Body of pancreas (tissue), 4 donors: ENCODE measurements at regions not wholly inside any gene's neighbourhood (a gene's known extent, or its start where the extent isn't known, plus 50 kb on each side); places are given as distances from the start of the nearest gene placed in this dataset.

ENCODE experiments used
- ATAC-seq: fragments of 150-250 bp; one replicate; pipeline ENCODE4 v1.9.1; 2016
- DNase-seq, 4 donors: peaks; one replicate each; pipeline ENCODE4 v3.0.0-alpha.2; 2019
- H3K27ac ChIP-seq, 4 donors: fragments of 200-600 bp; sonication (generic); 1 replicate in 3 of 4; 2 replicates in 1 of 4; pipeline versions ENCODE4 v1.5.1 to v1.6.1; 2016 to 2019; ENCODE audit warnings: mild to moderate bottlenecking in 1 of 4, mixed read lengths in 1 of 4, moderate library complexity in 1 of 4
- H3K27me3 ChIP-seq, 2 donors: fragments of 200-600 bp; sonication (generic); one replicate each; pipeline ENCODE4 v1.6.0; 2016; ENCODE audit warnings: mild to moderate bottlenecking in 1 of 2
- H3K36me3 ChIP-seq, 2 donors: fragments of 200-600 bp; sonication (generic); replicated peaks in 1 of 2; 2 replicates each; pipeline ENCODE4 v1.5.1; 2016; ENCODE audit warnings: low read depth in 2 of 2; ENCODE audit not compliant: insufficient read depth in 1 of 2
- H3K4me1 ChIP-seq: fragments of 200-600 bp; sonication (generic); one replicate; pipeline ENCODE4 v1.6.0; 2016
- H3K4me3 ChIP-seq, 2 donors: fragments of 200-600 bp; sonication (generic); 1 replicate in 1 of 2; 2 replicates in 1 of 2; pipeline ENCODE4 v1.5.1; 2016 to 2019
- H3K9me3 ChIP-seq, 3 donors: fragments of 200-600 bp; sonication (generic); 1 replicate in 2 of 3; 2 replicates in 1 of 3; pipeline ENCODE4 v1.5.1; 2016
- CTCF ChIP-seq, 7 experiments: fragments of 450-650 bp in 4 of 7; fragments of 200-600 bp in 3 of 7; sonication (generic) in 3 of 7; IDR thresholded peaks; one replicate each; pipeline ENCODE4 v1.5.1; 2016 to 2019; ENCODE audit warnings: antibody characterized with exemption in 7 of 7
- POLR2A ChIP-seq, 3 donors: fragments of 450-650 bp; IDR thresholded peaks; one replicate each; pipeline ENCODE4 v1.6.1; 2016; ENCODE audit warnings: antibody characterized with exemption in 3 of 3, mild to moderate bottlenecking in 2 of 3
- WGBS, 2 donors: methylation state at CpG; one replicate each; pipeline ENCODE4 v1.1.5; 2017; 5-methylcytosine and 5-hydroxymethylcytosine counted together
- intact Hi-C: fragments of 100-400 bp; cut with DNase I; formaldehyde crosslinking; loops from one replicate; pipeline ENCODE4 v1.15.1; 2023

DNA sequence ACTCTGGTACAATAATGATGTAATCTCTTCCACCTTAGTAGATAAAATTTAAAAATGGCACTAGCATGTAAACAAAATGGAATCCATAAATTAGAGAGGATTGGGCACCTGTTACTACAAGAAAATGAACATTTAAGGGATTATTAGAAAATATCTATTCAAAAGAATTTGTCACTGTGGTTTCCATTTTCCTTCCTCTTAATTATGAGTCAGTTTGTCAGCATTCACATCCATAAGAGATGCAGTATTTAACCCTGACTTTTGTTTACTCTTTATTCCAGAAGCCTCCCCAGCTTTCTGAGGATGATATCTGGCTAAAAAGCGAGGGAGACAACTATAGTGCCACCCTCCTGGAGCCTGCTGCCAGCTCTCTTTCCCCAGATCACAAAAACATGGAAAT is 72.1 kb downstream of the C9orf152 start:
- Histone ChIP-seq H3K27me3 (no peaks in the 10 kb centered on the region), H3K36me3 (no peaks in the 10 kb centered on the region), H3K4me1 (peaks cover under 1% of the 10 kb centered on the region), H3K4me3 (no peak overlapping the region), H3K9me3 (no peaks in the 10 kb centered on the region), H3K27ac (no peak overlapping the region)
- DNase-seq (no peak), ATAC-seq (no peak)
- TF ChIP-seq CTCF (IDR thresholded peaks at IDR 0.05) (no peak), POLR2A (IDR thresholded peaks at IDR 0.05) (no peak)
- 88% methylated on average over 1 of the region's 1 CpG for WGBS, 2 donors
- intact Hi-C loops = no loop called here

DNA sequence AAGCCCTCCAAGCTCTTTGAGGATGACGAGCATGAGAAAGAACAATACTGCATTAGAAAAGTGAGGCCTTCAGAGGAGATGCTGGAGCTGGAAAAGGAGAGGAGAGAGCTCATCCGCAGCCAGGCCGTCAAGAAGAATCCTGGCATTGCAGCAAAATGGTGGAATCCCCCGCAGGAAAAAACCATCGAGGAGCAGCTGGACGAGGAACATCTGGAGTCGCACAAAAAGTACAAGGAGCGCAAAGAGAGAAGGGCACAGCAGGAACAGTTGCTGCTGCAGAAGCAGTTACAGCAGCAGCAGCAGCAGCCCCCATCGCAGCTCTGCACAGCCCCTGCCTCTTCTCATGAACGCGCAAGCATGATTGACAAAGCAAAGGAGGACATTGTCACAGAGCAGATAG is 71.2 kb downstream of the C9orf152 start:
- H3K9me3 ChIP-seq = no peaks in the 10 kb centered on the region
- H3K4me3 ChIP-seq = no peak overlapping the region
- H3K27ac ChIP-seq = no peak overlapping the region
- intact Hi-C loops = no loop called here
- WGBS, 2 donors = 87 to 92% methylated on average over 11 of the region's 11 CpGs
- DNase-seq = no peak
- ATAC-seq = no peak
- no peaks in the 10 kb centered on the region for H3K36me3 ChIP-seq
- H3K27me3 ChIP-seq = no peaks in the 10 kb centered on the region
- peaks cover 7% of the 10 kb centered on the region for H3K4me1 ChIP-seq
- no peak for TF ChIP-seq POLR2A (IDR thresholded peaks at IDR 0.05)
- TF ChIP-seq CTCF (IDR thresholded peaks at IDR 0.05) = no peak

DNA sequence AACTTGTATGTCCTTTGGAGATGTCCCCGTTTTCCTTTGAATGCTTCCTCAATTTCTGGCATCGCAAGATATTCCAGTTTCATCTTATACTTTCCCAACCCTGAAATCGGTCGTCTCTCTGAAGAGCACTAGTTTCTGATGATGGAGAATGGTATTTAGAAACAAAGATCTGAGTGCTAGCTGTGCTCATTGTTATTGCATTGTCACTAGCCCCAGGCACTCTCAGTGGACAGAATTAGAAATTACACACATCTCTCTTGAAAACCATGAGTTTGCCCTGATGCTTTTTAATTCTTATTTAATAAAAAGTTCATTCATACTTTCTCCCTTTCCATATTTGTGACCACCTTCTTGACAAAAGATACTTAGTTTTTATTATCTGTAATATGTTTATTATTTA is 67.7 kb downstream of the C9orf152 start:
- Histone ChIP-seq H3K27me3 (no peaks in the 10 kb centered on the region), H3K4me1 (peaks cover 20% of the 10 kb centered on the region), H3K4me3 (no peak overlapping the region), H3K36me3 (no peaks in the 10 kb centered on the region), H3K27ac (no peak overlapping the region), H3K9me3 (no peaks in the 10 kb centered on the region)
- 74 to 82% methylated on average over 4 of the region's 4 CpGs for WGBS, 2 donors
- no peak for DNase-seq
- ATAC-seq = no peak
- intact Hi-C loops = loop anchor here (10.0 kb wide), 1 partner anchor 235 kb away; no protein-coding TSS in a partner anchor
- TF ChIP-seq POLR2A (IDR thresholded peaks at IDR 0.05) = no peak
- no peak for TF ChIP-seq CTCF (IDR thresholded peaks at IDR 0.05)

GRCh38 chr9:110141227-110141793 is 66.6 kb downstream of the C9orf152 start:
- peak; percentile 67 for ATAC-seq
- Histone ChIP-seq H3K36me3 (no peaks in the 10 kb centered on the region), H3K27me3 (no peaks in the 10 kb centered on the region), H3K27ac (peak overlapping the region in 1 of 4 donors; percentile 30), H3K9me3 (no peaks in the 10 kb centered on the region), H3K4me1 (peaks cover 20% of the 10 kb centered on the region), H3K4me3 (no peak overlapping the region)
- WGBS, 2 donors = 28 to 48% methylated on average over 7 of the region's 7 CpGs
- peak; percentile 25 to 54 (median 36) for DNase-seq
- TF ChIP-seq POLR2A (IDR thresholded peaks at IDR 0.05) (no peak), CTCF (IDR thresholded peaks at IDR 0.05) (no peak)
- intact Hi-C loops = loop anchor here (10.0 kb wide), 1 partner anchor 237 kb away; no protein-coding TSS in a partner anchor

GRCh38 chr9:110142253-110142652 is 65.7 kb downstream of the C9orf152 start:
- no peaks in the 10 kb centered on the region for H3K27me3 ChIP-seq
- peaks cover 20% of the 10 kb centered on the region for H3K4me1 ChIP-seq
- TF ChIP-seq CTCF (IDR thresholded peaks at IDR 0.05) = no peak
- TF ChIP-seq POLR2A (IDR thresholded peaks at IDR 0.05) = no peak
- no peaks in the 10 kb centered on the region for H3K36me3 ChIP-seq
- no peaks in the 10 kb centered on the region for H3K9me3 ChIP-seq
- ATAC-seq (no peak), DNase-seq (no peak)
- WGBS, 2 donors = 88 to 90% methylated on average over 3 of the region's 3 CpGs
- no peak overlapping the region for H3K4me3 ChIP-seq
- intact Hi-C loops = loop anchor here (10.0 kb wide), 1 partner anchor 237 kb away; no protein-coding TSS in a partner anchor
- no peak overlapping the region for H3K27ac ChIP-seq
